ENCODE measurements at regions not wholly inside any gene's neighbourhood (a gene's known extent, or its start where the extent isn't known, plus 50 kb on each side); places are given as distances from the start of the nearest gene placed in this dataset.

DNA sequence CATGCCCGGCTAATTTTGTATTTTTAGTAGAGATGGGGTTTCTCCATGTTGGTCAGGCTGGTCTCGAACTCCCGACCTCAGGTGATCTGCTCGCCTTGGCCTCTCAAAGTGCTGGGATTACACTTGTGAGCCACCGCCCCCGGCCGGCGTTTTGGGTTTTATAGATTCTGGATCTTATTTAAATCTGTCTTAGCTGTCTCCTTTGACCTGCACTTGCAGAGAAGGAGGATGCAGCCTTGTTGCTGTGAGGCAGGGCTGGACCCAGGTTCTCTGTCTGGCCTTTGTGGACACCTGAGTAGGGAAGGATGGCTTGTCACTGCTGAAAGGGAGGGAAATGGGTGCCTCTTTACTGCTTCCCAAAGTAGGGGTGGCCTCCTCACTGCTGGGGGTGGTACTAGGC is 83.0 kb upstream of the HS6ST1 start:
- no peak for TF ChIP-seq CTCF (IDR thresholded peaks at IDR 0.05; ENCODE audit: low read depth, low read length, poor library complexity, severe bottlenecking)
- no peak for TF ChIP-seq EZH2phosphoT487 (IDR thresholded peaks at IDR 0.05; ENCODE audit: borderline replicate concordance, low read length)

Measured in DOHH2 (cell line).